ENCODE measurements at regions not wholly inside any gene's neighbourhood (a gene's known extent, or its start where the extent isn't known, plus 50 kb on each side); places are given as distances from the start of the nearest gene placed in this dataset.

DNA sequence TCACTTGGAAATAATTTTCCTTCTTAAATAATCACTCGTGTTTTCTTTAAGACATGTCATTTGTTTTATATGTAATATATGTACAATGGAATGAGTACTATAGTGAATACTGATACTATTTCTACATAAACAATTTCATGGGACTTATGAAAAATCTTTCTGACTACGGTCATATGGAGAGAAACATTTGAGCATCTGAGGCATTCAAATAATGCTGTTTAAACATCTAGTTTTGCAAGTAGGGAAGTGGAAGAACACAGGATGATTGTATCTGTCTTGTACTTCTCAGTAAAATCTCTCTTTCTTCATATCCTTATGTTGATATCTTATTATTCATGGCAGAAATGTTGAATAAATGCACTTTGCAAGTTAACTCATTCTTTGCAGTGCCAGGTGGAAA is 599.5 kb upstream of the KCNMB2 start:
- H2AFZ ChIP-seq (ENCODE audit: insufficient read depth, low read length, poor library complexity) = no peak overlapping the region
- H3K4me2 ChIP-seq (ENCODE audit: low read length) = no peak overlapping the region
- no peaks in the 10 kb centered on the region for H3K27me3 ChIP-seq (ENCODE audit: insufficient read depth, low read length)
- no peak overlapping the region for H4K8ac ChIP-seq (ENCODE audit: low read depth, low read length)
- WGBS (ENCODE audit: extremely low coverage, insufficient coverage, insufficient read length) = no CpG with 5 or more reads among the region's 2 CpGs
- H3K18ac ChIP-seq (ENCODE audit: low read length) = no peak overlapping the region
- H4K91ac ChIP-seq (ENCODE audit: low read depth, low read length) = no peak overlapping the region
- DNase-seq = peak in 1 of 2 donors; percentile 80
- no peak overlapping the region for H2BK120ac ChIP-seq (ENCODE audit: insufficient read depth, low read length, poor library complexity)
- no peak overlapping the region for H3K9ac ChIP-seq (ENCODE audit: low read length)
- H3K23ac ChIP-seq (ENCODE audit: low read length) = no peak overlapping the region
- H3K4ac ChIP-seq (ENCODE audit: low read depth, low read length) = no peak overlapping the region
- H3K4me1 ChIP-seq (ENCODE audit: control insufficient read depth in 1 of 2, insufficient read depth in 2 of 2, low read length in 2 of 2) = peaks cover 4 to 9% of the 10 kb centered on the region in 2 experiments
- H2AK5ac ChIP-seq (ENCODE audit: low read length) = no peak overlapping the region
- no peak overlapping the region for H3K4me3 ChIP-seq (ENCODE audit: low read depth, low read length)
- no peaks in the 10 kb centered on the region for H3K79me1 ChIP-seq (ENCODE audit: low read length)
- no peak overlapping the region for H2BK5ac ChIP-seq (ENCODE audit: low read depth, low read length, poor library complexity)
- no peak overlapping the region for H3K14ac ChIP-seq (ENCODE audit: low read length)
- H3K79me2 ChIP-seq (ENCODE audit: control insufficient read depth, insufficient read depth, low read length, poor library complexity) = no peaks in the 10 kb centered on the region
- no peak overlapping the region for H3K27ac ChIP-seq (ENCODE audit: low read depth, low read length)
- no peak overlapping the region for H2BK12ac ChIP-seq (ENCODE audit: low read length)
- H3K9me3 ChIP-seq (ENCODE audit: insufficient read depth, low read depth, low read length) = no peaks in the 10 kb centered on the region
- H3K36me3 ChIP-seq (ENCODE audit: control insufficient read depth in 1 of 2, insufficient read depth in 2 of 2, low read length in 2 of 2) = no peaks in the 10 kb centered on the region
- H4K12ac ChIP-seq (ENCODE audit: low read depth, low read length) = no peak overlapping the region

DNA sequence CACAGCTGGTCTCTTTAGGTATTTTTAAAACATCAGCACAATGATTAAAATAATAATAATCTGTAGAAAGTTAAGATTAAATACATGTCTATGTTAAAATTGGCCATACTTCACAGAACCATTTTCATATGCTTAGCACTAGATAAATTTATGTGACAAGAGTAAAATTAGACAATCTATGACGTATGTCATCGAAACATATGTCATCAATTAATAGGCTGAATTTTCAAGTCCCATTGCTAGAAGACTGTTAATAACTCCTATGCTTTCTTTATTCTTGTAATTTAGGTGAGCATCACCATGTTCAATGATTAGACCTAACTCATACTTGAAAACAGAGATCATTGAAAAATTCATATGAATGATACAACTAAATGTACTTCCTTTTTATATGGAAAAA is 593.3 kb upstream of the KCNMB2 start:
- no peak overlapping the region for H4K12ac ChIP-seq (ENCODE audit: low read depth, low read length)
- H3K18ac ChIP-seq (ENCODE audit: low read length) = no peak overlapping the region
- H3K23ac ChIP-seq (ENCODE audit: low read length) = no peak overlapping the region
- H3K9ac ChIP-seq (ENCODE audit: low read length) = no peak overlapping the region
- H3K4me2 ChIP-seq (ENCODE audit: low read length) = no peak overlapping the region
- no peak overlapping the region for H4K91ac ChIP-seq (ENCODE audit: low read depth, low read length)
- no peak overlapping the region for H2AFZ ChIP-seq (ENCODE audit: insufficient read depth, low read length, poor library complexity)
- H2BK5ac ChIP-seq (ENCODE audit: low read depth, low read length, poor library complexity) = no peak overlapping the region
- no peaks in the 10 kb centered on the region for H3K36me3 ChIP-seq (ENCODE audit: control insufficient read depth in 1 of 2, insufficient read depth in 2 of 2, low read length in 2 of 2)
- no peaks in the 10 kb centered on the region for H3K9me3 ChIP-seq (ENCODE audit: insufficient read depth, low read depth, low read length)
- H2BK120ac ChIP-seq (ENCODE audit: insufficient read depth, low read length, poor library complexity) = no peak overlapping the region
- no peak overlapping the region for H3K4ac ChIP-seq (ENCODE audit: low read depth, low read length)
- H3K79me1 ChIP-seq (ENCODE audit: low read length) = no peaks in the 10 kb centered on the region
- H3K27ac ChIP-seq (ENCODE audit: low read depth, low read length) = no peak overlapping the region
- H2AK5ac ChIP-seq (ENCODE audit: low read length) = no peak overlapping the region
- H3K79me2 ChIP-seq (ENCODE audit: control insufficient read depth, insufficient read depth, low read length, poor library complexity) = no peaks in the 10 kb centered on the region
- no CpG with 5 or more reads among the region's 2 CpGs for WGBS (ENCODE audit: extremely low coverage, insufficient coverage, insufficient read length)
- H3K4me3 ChIP-seq (ENCODE audit: low read depth, low read length) = no peak overlapping the region
- no peak overlapping the region for H3K14ac ChIP-seq (ENCODE audit: low read length)
- H2BK12ac ChIP-seq (ENCODE audit: low read length) = no peak overlapping the region
- DNase-seq = no peak
- H3K4me1 ChIP-seq (ENCODE audit: control insufficient read depth in 1 of 2, insufficient read depth in 2 of 2, low read length in 2 of 2) = no peaks in the 10 kb centered on the region
- H3K27me3 ChIP-seq (ENCODE audit: insufficient read depth, low read length) = no peaks in the 10 kb centered on the region
- no peak overlapping the region for H4K8ac ChIP-seq (ENCODE audit: low read depth, low read length)

- H3K4me2 ChIP-seq (ENCODE audit: low read length) = no peak overlapping the region
- WGBS (ENCODE audit: extremely low coverage, insufficient coverage, insufficient read length) = no CpG with 5 or more reads among the region's 2 CpGs
- H4K91ac ChIP-seq (ENCODE audit: low read depth, low read length) = no peak overlapping the region
- H3K4ac ChIP-seq (ENCODE audit: low read depth, low read length) = no peak overlapping the region
- H3K4me3 ChIP-seq (ENCODE audit: low read depth, low read length) = no peak overlapping the region
- H3K36me3 ChIP-seq (ENCODE audit: control insufficient read depth in 1 of 2, insufficient read depth in 2 of 2, low read length in 2 of 2) = no peaks in the 10 kb centered on the region
- no peak overlapping the region for H4K8ac ChIP-seq (ENCODE audit: low read depth, low read length)
- no peaks in the 10 kb centered on the region for H3K27me3 ChIP-seq (ENCODE audit: insufficient read depth, low read length)
- H2BK12ac ChIP-seq (ENCODE audit: low read length) = no peak overlapping the region
- H2BK5ac ChIP-seq (ENCODE audit: low read depth, low read length, poor library complexity) = no peak overlapping the region
- H3K14ac ChIP-seq (ENCODE audit: low read length) = no peak overlapping the region
- H3K79me1 ChIP-seq (ENCODE audit: low read length) = no peaks in the 10 kb centered on the region
- H3K79me2 ChIP-seq (ENCODE audit: control insufficient read depth, insufficient read depth, low read length, poor library complexity) = no peaks in the 10 kb centered on the region
- no peak overlapping the region for H2BK120ac ChIP-seq (ENCODE audit: insufficient read depth, low read length, poor library complexity)
- H3K27ac ChIP-seq (ENCODE audit: low read depth, low read length) = no peak overlapping the region
- no peak overlapping the region for H4K12ac ChIP-seq (ENCODE audit: low read depth, low read length)
- H2AFZ ChIP-seq (ENCODE audit: insufficient read depth, low read length, poor library complexity) = no peak overlapping the region
- H3K4me1 ChIP-seq (ENCODE audit: control insufficient read depth in 1 of 2, insufficient read depth in 2 of 2, low read length in 2 of 2) = no peaks in the 10 kb centered on the region
- DNase-seq = no peak
- no peaks in the 10 kb centered on the region for H3K9me3 ChIP-seq (ENCODE audit: insufficient read depth, low read depth, low read length)
- no peak overlapping the region for H3K9ac ChIP-seq (ENCODE audit: low read length)
- H2AK5ac ChIP-seq (ENCODE audit: low read length) = no peak overlapping the region
- H3K18ac ChIP-seq (ENCODE audit: low read length) = no peak overlapping the region
- no peak overlapping the region for H3K23ac ChIP-seq (ENCODE audit: low read length)
Measured at GRCh38 chr3:177944228-177944661, 592.0 kb upstream of the KCNMB2 start.

DNA sequence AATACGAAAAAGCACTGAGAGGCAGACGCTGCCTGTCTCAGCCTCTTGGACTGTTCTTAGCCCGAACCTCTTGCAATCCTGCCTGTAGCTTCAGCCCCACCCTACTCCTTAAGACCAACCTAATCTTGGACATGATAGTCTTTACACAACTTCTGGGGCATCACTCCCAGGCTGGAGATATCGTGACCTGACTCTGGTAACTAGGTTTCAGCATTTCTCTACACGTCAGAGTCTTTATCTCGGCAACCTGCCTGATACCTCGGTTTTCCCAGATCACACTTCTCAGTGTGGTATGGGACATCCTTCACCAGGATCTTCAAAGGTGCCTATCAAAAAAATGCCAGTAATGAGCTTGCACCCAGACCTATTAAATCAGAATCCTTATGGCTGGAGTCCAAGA is 590.2 kb upstream of the KCNMB2 start:
- H4K8ac ChIP-seq (ENCODE audit: low read depth, low read length) = no peak overlapping the region
- DNase-seq = no peak
- no peaks in the 10 kb centered on the region for H3K4me1 ChIP-seq (ENCODE audit: control insufficient read depth in 1 of 2, insufficient read depth in 2 of 2, low read length in 2 of 2)
- H3K4me3 ChIP-seq (ENCODE audit: low read depth, low read length) = no peak overlapping the region
- H2BK5ac ChIP-seq (ENCODE audit: low read depth, low read length, poor library complexity) = no peak overlapping the region
- no peak overlapping the region for H3K4ac ChIP-seq (ENCODE audit: low read depth, low read length)
- H2BK12ac ChIP-seq (ENCODE audit: low read length) = no peak overlapping the region
- no peaks in the 10 kb centered on the region for H3K79me2 ChIP-seq (ENCODE audit: control insufficient read depth, insufficient read depth, low read length, poor library complexity)
- no peaks in the 10 kb centered on the region for H3K9me3 ChIP-seq (ENCODE audit: insufficient read depth, low read depth, low read length)
- no peak overlapping the region for H3K14ac ChIP-seq (ENCODE audit: low read length)
- no CpG with 5 or more reads among the region's 7 CpGs for WGBS (ENCODE audit: extremely low coverage, insufficient coverage, insufficient read length)
- H4K12ac ChIP-seq (ENCODE audit: low read depth, low read length) = no peak overlapping the region
- no peak overlapping the region for H3K27ac ChIP-seq (ENCODE audit: low read depth, low read length)
- H3K9ac ChIP-seq (ENCODE audit: low read length) = no peak overlapping the region
- no peak overlapping the region for H2AK5ac ChIP-seq (ENCODE audit: low read length)
- H2AFZ ChIP-seq (ENCODE audit: insufficient read depth, low read length, poor library complexity) = no peak overlapping the region
- H3K4me2 ChIP-seq (ENCODE audit: low read length) = no peak overlapping the region
- H3K23ac ChIP-seq (ENCODE audit: low read length) = no peak overlapping the region
- H3K79me1 ChIP-seq (ENCODE audit: low read length) = no peaks in the 10 kb centered on the region
- no peak overlapping the region for H3K18ac ChIP-seq (ENCODE audit: low read length)
- H2BK120ac ChIP-seq (ENCODE audit: insufficient read depth, low read length, poor library complexity) = no peak overlapping the region
- no peaks in the 10 kb centered on the region for H3K36me3 ChIP-seq (ENCODE audit: control insufficient read depth in 1 of 2, insufficient read depth in 2 of 2, low read length in 2 of 2)
- no peak overlapping the region for H4K91ac ChIP-seq (ENCODE audit: low read depth, low read length)
- no peaks in the 10 kb centered on the region for H3K27me3 ChIP-seq (ENCODE audit: insufficient read depth, low read length)

Data from trophoblast cell (in vitro differentiated cells and primary cell).